HUES6 (cell line): ENCODE measurements at regions not wholly inside any gene's neighbourhood (a gene's known extent, or its start where the extent isn't known, plus 50 kb on each side); places are given as distances from the start of the nearest gene placed in this dataset.

Experiments
- H3K27ac ChIP-seq: 2 replicates; pipeline ENCODE4 v1.7.0; 2013; ENCODE audit warnings: low read depth, mild to moderate bottlenecking, low read length, inconsistent platforms
- H3K27me3 ChIP-seq: 2 replicates; pipeline ENCODE4 v1.6.1; 2013; ENCODE audit warnings: low read length; ENCODE audit not compliant: control insufficient read depth, insufficient read depth
- H3K36me3 ChIP-seq: 2 replicates; pipeline ENCODE4 v1.6.1; 2013; ENCODE audit warnings: low read length; ENCODE audit not compliant: control insufficient read depth, insufficient read depth
- H3K4me1 ChIP-seq: 2 replicates; pipeline ENCODE4 v1.6.1; 2013; ENCODE audit warnings: low read length; ENCODE audit not compliant: control insufficient read depth, insufficient read depth
- H3K4me3 ChIP-seq: 2 replicates; pipeline ENCODE4 v1.5.1; 2013; ENCODE audit warnings: low read depth, low read length
- H3K9ac ChIP-seq: one replicate; pipeline ENCODE4 v1.6.1; 2013; ENCODE audit warnings: mild to moderate bottlenecking, low read length
- H3K9me3 ChIP-seq: 2 replicates; pipeline ENCODE4 v1.6.1; 2013; ENCODE audit warnings: low read depth, low read length; ENCODE audit not compliant: control insufficient read depth, insufficient read depth

DNA sequence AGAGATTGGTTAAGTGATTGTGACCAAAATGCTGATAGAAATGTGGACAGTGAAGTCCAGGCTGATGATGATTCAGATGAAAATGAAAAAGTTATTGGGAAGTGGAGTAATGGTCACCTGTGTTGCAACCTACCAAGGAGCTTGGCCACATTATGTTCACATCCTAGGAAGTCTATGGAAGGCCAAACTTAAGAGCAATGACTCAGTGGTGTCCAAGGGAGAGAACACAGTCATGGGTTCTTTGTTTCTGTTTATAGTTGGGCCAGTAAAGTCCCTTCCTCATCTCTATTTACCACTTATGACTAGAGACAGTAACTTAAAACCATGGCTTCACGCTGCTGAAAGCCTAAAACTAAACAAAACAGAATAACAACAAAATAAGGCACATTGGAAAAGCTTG, 555.3 kb upstream of the DAB2 start:
- H3K4me3 ChIP-seq = no peak overlapping the region
- no peaks in the 10 kb centered on the region for H3K27me3 ChIP-seq
- H3K4me1 ChIP-seq = no peaks in the 10 kb centered on the region
- no peak overlapping the region for H3K27ac ChIP-seq
- H3K36me3 ChIP-seq = no peaks in the 10 kb centered on the region
- H3K9ac ChIP-seq = no peak overlapping the region
- no peaks in the 10 kb centered on the region for H3K9me3 ChIP-seq

GRCh38 chr5:39977066-39977655, 552.4 kb upstream of the DAB2 start:
- H3K4me1 ChIP-seq = no peaks in the 10 kb centered on the region
- H3K9me3 ChIP-seq = no peaks in the 10 kb centered on the region
- H3K36me3 ChIP-seq = no peaks in the 10 kb centered on the region
- H3K27me3 ChIP-seq = no peaks in the 10 kb centered on the region
- H3K9ac ChIP-seq = no peak overlapping the region
- no peak overlapping the region for H3K4me3 ChIP-seq
- no peak overlapping the region for H3K27ac ChIP-seq

DNA sequence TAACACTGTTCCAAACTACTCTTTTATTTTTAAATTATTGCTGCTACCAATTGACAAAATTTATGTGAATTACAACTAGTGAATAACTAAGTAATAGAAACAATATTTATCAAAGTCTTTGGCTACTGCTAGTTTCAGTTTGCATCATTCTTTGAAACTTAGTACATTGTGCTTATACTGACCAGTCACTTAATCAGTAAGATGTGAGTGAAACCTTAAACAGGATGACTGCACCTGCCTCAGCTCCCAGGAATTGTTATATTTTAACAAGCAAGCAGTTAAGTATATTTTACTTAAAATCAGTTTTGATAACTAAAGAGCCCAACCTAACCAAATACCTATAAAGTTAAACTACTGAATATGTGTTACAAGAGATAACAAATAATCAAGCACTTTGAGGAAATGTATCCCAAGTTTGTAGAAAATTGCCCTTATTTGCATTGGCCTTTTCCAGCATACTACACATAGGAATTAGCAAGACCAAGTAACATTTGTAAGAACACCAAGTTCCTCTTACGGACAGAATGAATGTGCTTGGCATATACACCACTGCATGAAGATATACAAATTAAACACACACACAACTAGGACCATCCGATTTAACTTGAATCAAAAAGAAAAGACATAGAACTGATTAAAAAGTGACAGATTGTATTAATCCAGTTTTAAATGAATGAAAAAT, 545.5 kb upstream of the DAB2 start:
- Histone ChIP-seq H3K4me3 (no peak overlapping the region), H3K9me3 (no peaks in the 10 kb centered on the region), H3K9ac (no peak overlapping the region), H3K36me3 (no peaks in the 10 kb centered on the region), H3K27ac (no peak overlapping the region), H3K27me3 (no peaks in the 10 kb centered on the region), H3K4me1 (no peaks in the 10 kb centered on the region)

DNA sequence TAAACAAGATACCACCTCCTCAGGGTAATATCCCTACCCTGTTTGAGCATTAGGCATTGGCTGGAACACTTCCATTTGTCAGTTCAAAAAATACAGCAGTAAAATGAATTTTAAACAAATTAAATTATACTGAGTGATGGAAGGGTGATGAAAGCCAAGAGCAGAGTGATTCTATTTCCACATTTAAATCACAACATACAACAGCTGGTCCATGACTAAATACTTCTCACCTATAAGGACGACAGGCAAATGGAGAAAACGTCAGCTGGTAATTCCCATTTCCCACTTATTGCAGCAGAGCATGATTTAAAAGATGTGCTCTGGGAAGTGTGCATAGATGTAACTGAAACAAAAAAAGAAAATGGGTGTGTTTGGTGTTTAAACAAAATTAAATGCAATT, 543.6 kb upstream of the DAB2 start:
- H3K9me3 ChIP-seq = no peaks in the 10 kb centered on the region
- H3K9ac ChIP-seq = no peak overlapping the region
- no peaks in the 10 kb centered on the region for H3K27me3 ChIP-seq
- no peaks in the 10 kb centered on the region for H3K36me3 ChIP-seq
- no peak overlapping the region for H3K27ac ChIP-seq
- H3K4me3 ChIP-seq = no peak overlapping the region
- H3K4me1 ChIP-seq = no peaks in the 10 kb centered on the region

DNA sequence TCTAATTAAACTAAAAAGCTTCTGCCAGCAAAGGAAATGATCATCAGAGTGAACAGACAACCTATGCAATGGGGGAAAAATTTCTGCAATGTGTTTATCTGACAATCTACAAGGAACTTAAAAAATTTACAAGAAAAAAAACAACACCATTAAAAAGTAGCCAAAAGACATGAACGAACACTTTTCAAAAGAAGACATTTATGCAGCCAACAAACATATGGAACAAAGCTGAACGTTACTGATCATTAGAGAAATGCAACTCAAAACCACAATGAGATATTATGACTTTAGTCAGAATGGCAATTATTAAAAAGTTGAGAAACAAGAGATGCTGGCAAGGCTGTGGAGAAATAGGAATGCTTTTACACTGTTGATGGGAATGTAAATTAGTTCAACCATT, 530.4 kb upstream of the DAB2 start:
- Histone ChIP-seq H3K27ac (no peak overlapping the region), H3K36me3 (no peaks in the 10 kb centered on the region), H3K9ac (no peak overlapping the region), H3K4me3 (no peak overlapping the region), H3K4me1 (no peaks in the 10 kb centered on the region), H3K9me3 (no peaks in the 10 kb centered on the region), H3K27me3 (no peaks in the 10 kb centered on the region)

- Histone ChIP-seq H3K9me3 (no peaks in the 10 kb centered on the region), H3K4me3 (no peak overlapping the region), H3K4me1 (no peaks in the 10 kb centered on the region), H3K27ac (no peak overlapping the region), H3K9ac (no peak overlapping the region), H3K27me3 (no peaks in the 10 kb centered on the region), H3K36me3 (no peaks in the 10 kb centered on the region)
Measured at GRCh38 chr5:39951070-39951469, 526.3 kb upstream of the DAB2 start.

- Histone ChIP-seq H3K27me3 (no peaks in the 10 kb centered on the region), H3K9me3 (no peaks in the 10 kb centered on the region), H3K27ac (no peak overlapping the region), H3K9ac (no peak overlapping the region), H3K36me3 (no peaks in the 10 kb centered on the region), H3K4me1 (no peaks in the 10 kb centered on the region), H3K4me3 (no peak overlapping the region)
Measured at GRCh38 chr5:39948867-39949468, 524.2 kb upstream of the DAB2 start.

- no peaks in the 10 kb centered on the region for H3K4me1 ChIP-seq
- H3K36me3 ChIP-seq = no peaks in the 10 kb centered on the region
- no peaks in the 10 kb centered on the region for H3K27me3 ChIP-seq
- H3K27ac ChIP-seq = no peak overlapping the region
- H3K9me3 ChIP-seq = no peaks in the 10 kb centered on the region
- no peak overlapping the region for H3K4me3 ChIP-seq
- no peak overlapping the region for H3K9ac ChIP-seq
Measured at GRCh38 chr5:39948341-39948740, 523.6 kb upstream of the DAB2 start.

GRCh38 chr5:39947657-39948056, 522.9 kb upstream of the DAB2 start:
- Histone ChIP-seq H3K27me3 (no peaks in the 10 kb centered on the region), H3K9me3 (no peaks in the 10 kb centered on the region), H3K36me3 (no peaks in the 10 kb centered on the region), H3K9ac (no peak overlapping the region), H3K27ac (no peak overlapping the region), H3K4me1 (no peaks in the 10 kb centered on the region), H3K4me3 (no peak overlapping the region)

DNA sequence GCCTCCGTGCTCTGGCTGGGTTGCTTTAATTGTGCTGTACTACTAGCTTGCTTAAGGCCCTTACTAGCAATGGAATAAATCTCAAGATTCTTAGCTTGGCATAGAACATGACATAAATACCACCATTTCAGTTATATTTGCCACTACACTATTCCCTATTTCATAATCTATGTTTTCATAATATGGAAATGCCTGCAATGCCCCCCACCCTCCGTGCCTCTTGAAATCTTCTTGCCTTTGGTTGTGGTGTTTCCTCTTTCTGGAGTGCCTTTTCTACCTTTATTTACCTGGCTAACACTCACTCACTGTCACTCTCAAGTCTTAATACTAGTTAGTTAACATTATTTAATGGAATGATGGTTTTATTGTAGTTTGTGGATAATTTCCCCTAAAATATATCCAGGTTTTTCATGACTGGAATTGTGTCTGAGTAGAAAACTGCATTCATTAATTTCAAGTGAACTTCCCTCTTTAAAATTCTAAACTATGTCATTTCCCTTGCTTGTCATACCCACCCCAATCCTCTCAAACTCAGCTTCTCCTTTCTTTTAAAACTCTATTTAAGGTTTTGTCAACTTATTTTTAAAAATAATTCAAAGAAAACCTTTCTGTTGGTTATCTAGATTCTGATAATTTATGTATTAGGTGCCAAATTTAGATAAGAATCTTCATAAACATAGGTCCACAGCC, 521.7 kb upstream of the DAB2 start:
- no peaks in the 10 kb centered on the region for H3K27me3 ChIP-seq
- H3K27ac ChIP-seq = no peak overlapping the region
- H3K9me3 ChIP-seq = no peaks in the 10 kb centered on the region
- no peak overlapping the region for H3K9ac ChIP-seq
- H3K36me3 ChIP-seq = no peaks in the 10 kb centered on the region
- H3K4me1 ChIP-seq = no peaks in the 10 kb centered on the region
- H3K4me3 ChIP-seq = no peak overlapping the region

DNA sequence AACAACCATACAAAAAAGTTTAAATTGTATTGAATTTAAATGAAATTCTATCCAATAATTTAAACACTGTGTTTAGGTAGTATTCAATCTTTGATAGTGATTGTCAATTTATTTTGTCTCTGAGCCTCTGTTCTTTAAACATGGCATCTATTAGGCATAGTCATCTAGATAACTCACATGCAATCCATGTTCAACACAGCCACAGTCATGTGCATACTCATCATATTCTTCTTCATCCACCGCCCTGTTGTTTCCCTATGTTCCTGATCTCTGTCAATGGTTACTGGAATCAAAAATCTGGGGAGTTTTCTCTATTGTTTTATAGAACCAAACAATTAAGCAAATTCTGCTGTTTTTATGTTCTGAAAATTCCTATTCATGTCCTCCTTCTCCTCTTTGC, 521.1 kb upstream of the DAB2 start:
- H3K9ac ChIP-seq = no peak overlapping the region
- no peaks in the 10 kb centered on the region for H3K9me3 ChIP-seq
- H3K27me3 ChIP-seq = no peaks in the 10 kb centered on the region
- no peaks in the 10 kb centered on the region for H3K4me1 ChIP-seq
- no peak overlapping the region for H3K4me3 ChIP-seq
- H3K36me3 ChIP-seq = no peaks in the 10 kb centered on the region
- no peak overlapping the region for H3K27ac ChIP-seq
